Thymus (tissue), 11 donors: ENCODE measurements at regions not wholly inside any gene's neighbourhood (a gene's known extent, or its start where the extent isn't known, plus 50 kb on each side); places are given as distances from the start of the nearest gene placed in this dataset.

Experiments used
- DNase-seq, 9 donors: peaks; one replicate each; pipeline ENCODE4 v3.0.0-alpha.2; 2013; ENCODE audit warnings: low spot score in 9 of 9, low read depth in 6 of 9, missing footprints in 1 of 9
- H3K27ac ChIP-seq, 2 donors: one replicate each; pipeline ENCODE4 v1.5.1; 2013; ENCODE audit warnings: control low read depth in 1 of 2, low read depth in 1 of 2, low read length in 1 of 2, mild to moderate bottlenecking in 1 of 2, moderate library complexity in 1 of 2
- H3K27me3 ChIP-seq, 2 donors: one replicate each; pipeline ENCODE4 v1.5.1; 2013; ENCODE audit warnings: low read length in 1 of 2; ENCODE audit not compliant: control insufficient read depth in 2 of 2, insufficient read depth in 1 of 2
- H3K36me3 ChIP-seq, 2 donors: one replicate each; pipeline ENCODE4 v1.5.1; 2013; ENCODE audit warnings: low read length in 1 of 2, mild to moderate bottlenecking in 1 of 2, moderate library complexity in 1 of 2; ENCODE audit not compliant: control insufficient read depth in 2 of 2, insufficient read depth in 2 of 2
- H3K4me1 ChIP-seq, 2 donors: one replicate each; pipeline ENCODE4 v1.5.1; 2013; ENCODE audit warnings: low read length in 2 of 2; ENCODE audit not compliant: control insufficient read depth in 2 of 2, insufficient read depth in 2 of 2
- H3K4me3 ChIP-seq, 2 donors: one replicate each; pipeline ENCODE4 v1.5.1; 2013; ENCODE audit warnings: low read length in 2 of 2, control low read depth in 1 of 2, mild to moderate bottlenecking in 1 of 2
- H3K9me3 ChIP-seq, 2 donors: one replicate each; pipeline ENCODE4 v1.5.1; 2013; ENCODE audit warnings: low read length in 1 of 2, mild to moderate bottlenecking in 1 of 2; ENCODE audit not compliant: control insufficient read depth in 2 of 2, insufficient read depth in 1 of 2
- WGBS: extraction: QIAGEN DNeasy Blood & Tissue Kit; methylation state at CpG from one replicate; pipeline ENCODE4 v1.1.7; 2013; 5-methylcytosine and 5-hydroxymethylcytosine counted together
- donor health status: healthy.

DNA sequence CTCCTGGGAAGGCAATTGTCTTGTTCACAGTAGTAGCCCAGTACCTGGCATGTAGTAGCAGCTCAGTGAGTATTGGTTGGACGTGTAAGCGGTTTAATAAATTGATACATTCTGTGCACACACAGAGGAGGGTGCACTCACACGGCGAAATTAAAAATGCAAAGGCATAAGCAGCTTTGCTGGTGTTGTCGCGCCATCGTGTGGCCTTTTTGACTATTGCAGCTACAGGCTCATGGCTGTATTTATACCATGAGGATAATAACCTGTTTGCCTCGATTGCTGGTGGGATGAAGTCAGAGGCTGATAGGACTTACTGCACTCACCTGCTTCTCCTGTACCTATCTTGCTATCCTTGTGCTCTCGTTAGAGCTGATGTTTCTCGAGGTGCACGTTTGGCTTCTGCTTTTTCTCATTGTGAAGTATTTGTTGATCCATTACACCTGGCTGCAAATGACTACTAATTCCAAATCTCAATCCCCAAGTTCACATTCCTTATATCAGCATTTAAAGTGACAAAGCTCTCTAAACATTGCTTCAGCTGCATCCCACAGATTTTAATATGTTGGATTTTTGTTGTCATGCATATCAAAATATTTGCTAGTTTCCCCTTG, 61.5 kb downstream of the TBXT start:
- H3K27ac ChIP-seq = no peak overlapping the region
- H3K9me3 ChIP-seq = peaks cover 2 to 8% of the 10 kb centered on the region in 2 donors
- H3K36me3 ChIP-seq = no peaks in the 10 kb centered on the region
- H3K4me1 ChIP-seq = no peaks in the 10 kb centered on the region
- H3K4me3 ChIP-seq = no peak overlapping the region
- 2% methylated on average over 11 of the region's 11 CpGs for WGBS
- DNase-seq = peak; percentile 30 to 74 (median 50)
- H3K27me3 ChIP-seq = peaks cover 0 to 7% of the 10 kb centered on the region in 2 donors

DNA sequence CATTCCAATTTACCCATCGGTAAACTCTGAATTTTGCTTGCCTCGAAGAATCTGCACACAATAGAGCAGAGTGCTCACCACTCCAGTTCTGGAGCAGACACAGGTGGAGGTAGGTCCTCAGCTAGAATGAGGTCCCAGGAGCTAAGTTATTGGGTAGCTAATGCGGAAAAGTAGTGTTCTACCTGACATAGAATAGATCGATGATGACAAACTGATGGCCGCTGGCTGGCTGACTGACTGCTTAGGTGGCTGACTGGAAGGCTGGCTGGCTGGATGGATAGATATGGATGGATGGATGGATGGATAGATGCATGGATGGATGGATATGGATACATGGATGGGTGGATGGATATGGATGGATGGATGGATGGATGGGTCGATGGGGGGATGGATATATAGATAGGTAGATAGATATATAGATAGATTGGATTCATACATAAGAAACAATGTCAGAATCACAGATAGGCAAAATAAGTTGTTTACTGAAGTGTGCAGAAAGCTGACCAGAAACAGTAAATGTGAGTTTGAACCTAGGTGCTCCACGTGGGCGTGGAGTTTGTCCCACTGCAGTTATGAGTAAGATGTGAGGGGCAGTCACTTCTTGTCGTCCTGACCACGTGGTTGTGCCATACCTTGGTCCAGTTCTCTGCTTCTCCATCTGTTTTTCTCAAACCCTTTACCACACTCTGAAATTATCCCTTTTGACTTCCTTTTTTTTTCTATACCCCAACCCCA, 62.1 kb downstream of the TBXT start:
- H3K4me3 ChIP-seq = no peak overlapping the region
- 63% methylated on average over 10 of the region's 10 CpGs for WGBS
- H3K9me3 ChIP-seq = peaks cover 2 to 8% of the 10 kb centered on the region in 2 donors
- no peaks in the 10 kb centered on the region for H3K36me3 ChIP-seq
- peaks cover 0 to 7% of the 10 kb centered on the region in 2 donors for H3K27me3 ChIP-seq
- H3K4me1 ChIP-seq = no peaks in the 10 kb centered on the region
- no peak overlapping the region for H3K27ac ChIP-seq
- no peak for DNase-seq

DNA sequence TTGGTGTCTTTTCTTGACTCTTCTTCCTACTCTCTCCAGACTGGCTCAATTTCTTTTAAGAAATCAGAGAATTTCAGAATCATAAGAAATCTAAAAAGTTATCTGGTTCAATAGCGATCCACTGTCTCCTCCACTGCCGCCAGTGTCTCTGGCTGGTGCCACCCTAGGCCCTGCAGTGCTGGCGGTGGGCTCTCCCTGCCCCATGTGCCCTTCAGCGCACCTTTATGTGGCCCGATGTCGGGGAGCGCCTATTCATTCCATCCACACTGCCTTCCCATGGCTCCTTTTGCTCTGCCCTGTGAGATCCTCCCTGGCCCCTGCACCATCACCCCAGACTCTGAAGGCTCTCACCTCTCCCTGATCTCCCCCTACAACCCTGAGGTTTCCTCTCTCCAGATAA, 62.8 kb downstream of the TBXT start:
- Histone ChIP-seq H3K4me1 (no peaks in the 10 kb centered on the region), H3K9me3 (peaks cover 2 to 8% of the 10 kb centered on the region in 2 donors), H3K27ac (no peak overlapping the region), H3K27me3 (peaks cover 0 to 5% of the 10 kb centered on the region in 2 donors), H3K36me3 (no peaks in the 10 kb centered on the region), H3K4me3 (no peak overlapping the region)
- 99% methylated on average over 7 of the region's 7 CpGs for WGBS
- DNase-seq = no peak

DNA sequence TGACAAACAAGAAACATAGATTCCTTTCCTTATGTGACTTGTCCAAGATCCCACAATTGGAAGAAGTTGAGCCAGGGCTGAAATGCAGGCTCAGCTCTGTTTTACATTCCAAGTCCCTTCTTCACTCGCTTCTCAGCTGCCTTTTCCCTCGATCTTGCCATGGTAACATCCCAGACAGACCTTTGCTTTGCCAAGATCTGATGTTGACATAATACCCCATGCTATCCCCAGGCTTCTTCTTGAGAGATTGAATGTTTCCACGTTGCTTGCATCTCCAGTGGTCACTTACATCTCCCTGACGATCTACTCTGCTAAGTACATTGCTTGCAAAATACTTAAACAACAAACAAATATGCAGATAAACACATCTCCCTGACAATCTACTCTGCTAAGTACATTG, 63.5 kb downstream of the TBXT start:
- no peaks in the 10 kb centered on the region for H3K36me3 ChIP-seq
- no peak overlapping the region for H3K4me3 ChIP-seq
- WGBS = 66% methylated on average over 4 of the region's 4 CpGs
- no peaks in the 10 kb centered on the region for H3K4me1 ChIP-seq
- no peak overlapping the region for H3K27ac ChIP-seq
- no peak for DNase-seq
- peaks cover 0 to 5% of the 10 kb centered on the region in 2 donors for H3K27me3 ChIP-seq
- H3K9me3 ChIP-seq = peaks cover 2 to 8% of the 10 kb centered on the region in 2 donors

DNA sequence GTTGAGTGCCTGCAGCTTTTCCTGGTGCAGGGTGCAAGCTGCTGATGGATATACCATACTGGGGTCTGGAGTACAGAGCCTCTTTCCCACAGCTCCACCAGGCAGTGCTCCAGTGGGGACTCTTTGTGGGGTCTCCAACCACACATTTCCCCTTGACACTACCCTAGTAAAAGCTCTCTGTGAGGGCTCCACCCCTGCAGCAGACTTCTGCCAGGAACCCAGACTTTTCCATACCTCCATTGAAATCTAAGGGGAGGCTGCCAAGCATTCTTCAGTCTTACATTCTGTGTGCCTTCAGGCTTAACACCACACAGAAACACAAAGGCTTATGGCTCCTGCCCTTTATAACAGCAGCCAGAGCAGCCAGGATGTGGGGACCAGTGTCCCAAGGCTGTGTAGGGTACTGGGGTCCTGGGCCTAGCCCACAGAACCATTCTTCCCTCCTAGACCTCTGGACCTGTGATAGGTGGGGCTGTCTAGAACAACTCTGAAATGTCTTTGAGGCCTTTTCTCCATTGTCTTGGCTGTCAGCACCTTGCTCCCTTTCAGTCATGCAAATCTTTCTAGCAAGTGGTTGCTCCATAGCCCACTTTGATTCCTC, 65.7 kb downstream of the TBXT start:
- Histone ChIP-seq H3K36me3 (no peaks in the 10 kb centered on the region), H3K27me3 (peaks cover 5 to 17% of the 10 kb centered on the region in 2 donors), H3K9me3 (peaks cover 2 to 8% of the 10 kb centered on the region in 2 donors), H3K4me3 (no peak overlapping the region), H3K27ac (no peak overlapping the region), H3K4me1 (no peaks in the 10 kb centered on the region)
- DNase-seq = no peak

DNA sequence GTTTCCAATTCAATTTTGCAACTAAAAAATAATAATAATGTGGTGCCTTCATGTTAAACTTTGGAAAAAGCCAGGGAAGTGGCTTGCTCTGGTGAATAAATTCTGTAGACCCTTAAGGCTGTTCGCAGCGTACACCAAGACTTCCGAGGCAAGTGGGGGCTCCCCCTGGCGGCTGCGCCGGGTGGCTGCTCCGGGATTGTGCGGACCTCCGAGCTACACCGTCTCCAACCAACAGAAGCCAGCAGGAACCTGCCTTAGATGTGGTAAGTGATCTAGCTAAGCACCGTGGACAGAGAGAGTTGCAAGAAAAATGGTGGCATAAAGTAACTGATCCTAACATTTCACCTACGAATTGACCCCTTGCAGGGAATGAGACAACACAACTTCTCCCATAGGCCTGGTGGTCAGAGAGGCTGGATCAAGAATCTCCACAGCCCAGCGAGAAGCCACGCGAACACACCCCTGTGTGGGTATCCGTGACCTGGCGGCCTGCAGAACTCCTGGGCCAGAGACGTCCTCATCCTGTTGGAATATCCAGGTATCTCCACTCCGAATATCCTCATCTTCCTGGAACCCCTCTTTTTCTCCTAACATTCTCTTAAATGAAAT, 69.6 kb downstream of the TBXT start:
- WGBS = 36% methylated on average over 19 of the region's 19 CpGs
- peak; percentile 24 to 75 (median 40) for DNase-seq
- no peaks in the 10 kb centered on the region for H3K4me1 ChIP-seq

DNA sequence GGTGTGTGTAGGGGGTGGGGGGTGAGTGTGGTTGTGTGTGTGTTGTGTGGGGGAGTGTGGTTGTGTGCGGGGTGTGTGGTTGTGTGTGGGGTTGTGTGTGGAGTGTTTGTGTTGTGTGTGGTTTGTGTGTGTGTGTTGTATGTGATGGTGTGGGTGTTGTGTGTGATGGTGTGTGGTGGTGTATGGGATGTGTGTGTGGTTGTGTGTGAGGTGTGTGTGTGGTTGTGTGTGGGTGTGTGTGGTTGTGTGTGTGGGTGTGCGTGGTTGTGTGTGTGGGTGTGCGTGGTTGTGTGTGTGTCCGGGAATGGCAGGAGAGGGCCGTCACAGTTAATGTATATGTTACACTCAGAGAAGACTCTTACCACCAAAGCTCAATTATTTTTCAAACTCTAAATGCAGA, 79.8 kb downstream of the TBXT start:
- no peaks in the 10 kb centered on the region for H3K4me1 ChIP-seq
- H3K27me3 ChIP-seq = peaks cover 0 to 2% of the 10 kb centered on the region in 2 donors
- no peak overlapping the region for H3K4me3 ChIP-seq
- WGBS = 86% methylated on average over 5 of the region's 5 CpGs
- no peaks in the 10 kb centered on the region for H3K9me3 ChIP-seq
- H3K27ac ChIP-seq = no peak overlapping the region
- DNase-seq = no peak
- no peaks in the 10 kb centered on the region for H3K36me3 ChIP-seq

More for the DNA sequence above, 69.6 kb downstream of the TBXT start:
- peak overlapping the region in 1 of 2 donors; percentile 29 for H3K4me3 ChIP-seq
- H3K9me3 ChIP-seq = peaks cover 2 to 8% of the 10 kb centered on the region in 2 donors
- no peaks in the 10 kb centered on the region for H3K36me3 ChIP-seq
- H3K27me3 ChIP-seq = peaks cover 6 to 13% of the 10 kb centered on the region in 2 donors
- no peak overlapping the region for H3K27ac ChIP-seq

DNA sequence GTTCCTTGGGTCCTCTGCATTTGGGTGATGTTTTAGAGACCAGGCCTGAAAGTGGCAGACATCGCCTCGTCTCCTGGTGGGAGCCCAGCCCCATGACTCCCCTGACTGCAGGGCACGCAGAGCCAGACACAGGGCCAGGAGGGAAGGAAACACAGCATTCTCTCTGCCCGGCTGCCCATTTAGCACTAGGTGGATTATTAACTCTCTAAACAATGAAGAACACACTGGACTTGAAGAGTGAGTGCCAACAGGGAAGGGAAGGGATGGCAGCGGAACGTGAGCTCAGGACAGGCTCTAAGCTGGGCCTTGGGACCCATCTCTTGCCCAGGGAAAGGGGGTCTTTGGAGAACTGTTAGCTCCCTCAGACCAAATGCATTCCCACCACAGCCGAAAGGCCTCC, 80.4 kb downstream of the TBXT start:
- Histone ChIP-seq H3K4me3 (no peak overlapping the region), H3K36me3 (no peaks in the 10 kb centered on the region), H3K4me1 (no peaks in the 10 kb centered on the region), H3K27me3 (peaks cover 0 to 2% of the 10 kb centered on the region in 2 donors), H3K27ac (no peak overlapping the region), H3K9me3 (no peaks in the 10 kb centered on the region)
- no peak for DNase-seq
- 96% methylated on average over 7 of the region's 7 CpGs for WGBS

DNA sequence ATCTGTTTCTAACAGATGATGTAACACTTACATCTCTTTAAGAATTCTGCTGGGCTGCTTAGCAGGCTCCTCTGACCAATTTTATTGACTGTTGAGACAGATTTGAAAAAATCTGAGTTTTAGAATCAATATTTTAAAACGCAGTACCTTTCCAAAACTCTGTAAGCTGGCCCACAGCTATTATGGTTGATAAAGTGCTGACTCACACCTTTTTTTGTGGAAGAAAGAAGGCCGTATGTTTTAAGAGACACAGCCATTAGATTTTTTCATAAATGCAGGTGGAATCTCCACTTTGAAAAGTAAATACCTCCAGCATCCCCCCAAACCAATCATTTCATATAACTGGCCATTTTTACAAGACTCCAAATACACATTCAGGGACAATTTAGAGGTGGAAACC, 82.2 kb downstream of the TBXT start:
- H3K4me3 ChIP-seq = no peak overlapping the region
- H3K9me3 ChIP-seq = no peaks in the 10 kb centered on the region
- H3K27me3 ChIP-seq = peaks cover 0 to 2% of the 10 kb centered on the region in 2 donors
- 39% methylated on average over 2 of the region's 2 CpGs for WGBS
- no peaks in the 10 kb centered on the region for H3K4me1 ChIP-seq
- DNase-seq = no peak
- H3K27ac ChIP-seq = no peak overlapping the region
- H3K36me3 ChIP-seq = no peaks in the 10 kb centered on the region
